Ishikawa (cell line): ENCODE measurements at regions not wholly inside any gene's neighbourhood (a gene's known extent, or its start where the extent isn't known, plus 50 kb on each side); places are given as distances from the start of the nearest gene placed in this dataset.

Source experiments
- CEBPB ChIP-seq: IDR thresholded peaks from 2 replicates; pipeline ENCODE4 v1.6.1; 2012
- CREB1 ChIP-seq: IDR thresholded peaks from 2 replicates; pipeline ENCODE4 v1.6.1; 2012; ENCODE audit warnings: low read depth

DNA sequence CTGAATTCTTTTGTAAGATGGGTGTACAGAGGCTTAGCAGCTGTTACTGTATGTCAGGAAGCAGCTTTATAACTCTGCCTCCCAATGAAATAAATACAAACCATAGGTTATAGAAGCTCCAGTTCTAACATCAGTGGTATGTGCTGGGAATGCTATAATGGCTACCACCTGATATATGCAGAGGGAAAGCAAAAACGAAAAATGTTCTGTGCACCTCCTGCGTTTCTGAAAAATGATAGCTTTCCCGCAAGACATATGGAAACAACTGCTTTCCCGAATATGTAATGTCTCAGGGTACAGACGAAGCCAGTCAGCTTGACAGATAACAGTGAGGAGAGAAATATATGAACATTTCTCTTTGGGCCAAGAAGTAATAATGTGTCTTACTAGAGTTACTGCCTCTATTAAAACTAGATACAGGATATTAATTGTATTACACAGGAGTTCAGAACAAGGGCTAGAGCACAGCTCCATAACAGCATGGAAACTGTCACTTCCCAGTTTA is 517.0 kb upstream of the NRSN1 start:
- TF ChIP-seq CREB1: no peak
- no peak for TF ChIP-seq CEBPB
